ENCODE measurements at regions not wholly inside any gene's neighbourhood (a gene's known extent, or its start where the extent isn't known, plus 50 kb on each side); places are given as distances from the start of the nearest gene placed in this dataset.

DNA sequence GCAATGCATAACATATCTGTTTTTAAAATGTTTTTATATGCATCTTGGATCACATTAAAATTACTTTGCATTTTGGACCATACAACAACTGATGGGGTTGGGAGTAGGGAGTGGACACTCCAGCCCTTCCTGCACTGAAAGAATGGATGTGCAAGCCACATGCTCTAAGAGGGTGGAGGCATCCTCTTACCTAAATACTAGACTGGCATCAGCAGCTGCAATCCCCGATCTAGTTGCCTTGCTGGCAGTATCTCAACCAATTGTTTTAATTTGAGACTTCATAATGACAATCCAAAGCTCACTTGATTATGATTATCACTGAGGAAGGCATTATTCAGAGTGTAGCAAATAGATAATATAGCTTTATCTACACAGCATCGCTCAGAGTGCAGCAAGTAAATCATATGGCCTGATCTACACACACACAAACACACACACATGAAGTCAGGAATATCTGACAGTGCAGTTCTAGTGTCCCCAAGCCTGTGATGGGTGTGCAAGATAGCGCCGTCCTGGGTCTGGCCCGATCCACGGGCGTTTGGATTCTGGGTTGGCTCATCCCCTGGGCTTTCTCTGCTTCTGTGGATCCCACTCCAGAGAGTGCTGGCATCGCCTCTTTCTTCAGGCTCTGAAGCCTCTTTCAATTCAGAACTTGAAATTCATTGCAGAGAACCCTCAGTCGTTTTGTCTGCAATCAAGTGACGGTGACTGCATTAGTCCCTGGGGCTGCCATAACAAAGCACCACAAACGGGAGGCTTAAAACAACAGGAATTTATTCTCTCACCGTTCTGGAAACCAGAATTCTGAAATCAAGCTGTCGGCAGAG is 181.3 kb downstream of the ETS2 start:
- no peak for DNase-seq

DNA sequence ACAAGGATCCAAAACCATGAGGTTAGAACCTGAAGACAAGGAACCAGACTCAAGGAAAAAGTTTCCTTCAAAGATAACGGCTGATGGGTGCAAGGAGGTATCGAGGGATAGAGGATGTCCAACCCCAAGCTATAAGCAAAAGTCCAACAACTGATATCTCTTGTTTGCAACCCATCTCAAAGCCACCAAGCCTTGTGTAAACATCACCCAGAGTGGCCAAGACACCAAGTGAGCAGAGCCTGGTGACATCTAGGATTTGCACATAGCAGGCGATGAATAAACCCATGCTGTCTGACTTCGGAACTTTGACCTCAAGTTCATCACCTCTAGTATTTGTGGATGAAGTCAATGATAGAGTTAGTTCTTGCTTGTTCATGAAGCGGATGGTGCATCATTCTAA is 180.7 kb downstream of the ETS2 start:
- no peak for DNase-seq

DNA sequence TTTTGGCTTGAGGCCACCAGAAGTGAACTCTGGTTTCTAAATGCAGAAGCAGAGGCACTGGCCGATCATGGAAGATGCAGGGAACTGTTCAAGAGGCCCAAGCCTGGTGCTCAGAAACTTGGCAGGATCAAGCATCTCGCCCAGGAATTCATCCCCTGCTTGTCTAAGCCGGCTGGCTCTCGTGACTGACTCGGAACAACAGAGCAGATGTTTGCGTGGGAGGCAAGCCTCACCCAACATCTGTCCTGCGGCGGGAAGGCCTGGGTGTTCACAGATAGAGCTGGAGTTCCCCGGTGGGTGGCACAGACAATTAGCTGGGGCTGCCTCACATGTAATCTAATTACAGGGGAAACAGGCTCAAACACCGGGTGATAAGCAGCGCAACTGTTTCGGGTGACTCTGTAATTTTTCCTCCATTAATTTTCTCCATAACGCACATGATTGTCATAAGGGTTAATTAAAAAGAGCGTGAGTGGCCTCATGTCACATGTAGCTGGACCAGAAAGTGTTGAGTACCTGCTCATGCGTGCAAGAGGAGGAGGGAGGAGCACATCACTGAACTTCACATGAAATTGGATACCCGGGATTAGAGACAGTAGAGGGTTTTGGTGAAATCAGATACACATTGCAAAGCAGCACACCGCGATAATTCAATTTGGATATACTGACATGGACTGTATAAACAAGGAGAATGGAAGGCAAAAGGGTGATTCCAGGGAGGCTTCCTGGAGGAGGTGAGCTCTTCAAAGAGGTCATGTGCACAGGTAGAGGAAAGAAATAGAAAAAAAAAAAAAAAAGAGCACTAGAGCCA is 180.0 kb downstream of the ETS2 start:
- peak in 2 of 56 donors; percentile 11 to 23 for DNase-seq

DNA sequence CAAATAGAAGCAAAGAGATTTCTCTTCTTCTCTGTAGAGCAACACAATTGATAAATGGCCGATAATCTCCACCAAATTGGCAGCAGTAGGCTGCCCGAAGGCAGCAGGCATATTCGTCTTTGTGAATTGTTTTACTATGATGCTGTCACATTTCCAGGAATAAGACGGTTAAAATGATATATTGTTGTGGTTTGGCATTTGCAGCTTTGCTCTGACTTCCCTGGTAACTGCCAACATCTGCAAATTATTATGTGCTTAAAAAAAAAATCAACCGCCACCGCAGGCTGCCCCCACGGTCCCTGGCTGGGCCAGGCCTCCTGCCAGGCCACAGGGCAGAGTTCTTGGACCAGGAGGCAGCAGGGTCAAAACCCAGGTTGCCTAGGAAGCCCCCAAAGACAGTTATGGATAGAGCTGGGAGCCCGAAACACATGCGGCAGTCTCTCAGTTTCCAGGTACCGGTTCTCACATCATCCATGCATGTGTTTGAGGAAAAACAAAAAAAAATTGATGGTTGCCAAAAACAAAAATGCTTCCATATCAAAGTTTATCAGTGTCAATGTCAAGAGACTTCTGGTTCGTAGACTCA is 179.3 kb downstream of the ETS2 start:
- no peak for DNase-seq

DNA sequence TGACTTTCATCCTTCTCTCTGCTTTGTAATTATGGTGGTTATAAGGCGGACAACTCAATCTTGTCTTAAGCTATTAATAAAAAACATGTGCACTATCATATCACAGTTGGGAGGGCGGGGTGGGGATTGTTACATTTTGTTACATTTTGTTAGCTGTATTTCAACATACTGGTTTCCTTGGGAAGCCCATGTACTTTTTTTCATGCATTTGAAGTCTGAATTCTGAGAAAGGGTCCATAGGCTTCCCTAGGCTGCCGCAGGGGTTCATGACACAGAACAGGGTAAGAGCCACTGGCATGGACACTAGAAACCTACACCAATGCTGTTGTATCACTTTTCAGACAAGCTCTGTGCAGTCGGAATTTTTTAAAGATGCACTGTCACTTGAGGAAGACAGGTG is 178.8 kb downstream of the ETS2 start:
- no peak for DNase-seq

DNA sequence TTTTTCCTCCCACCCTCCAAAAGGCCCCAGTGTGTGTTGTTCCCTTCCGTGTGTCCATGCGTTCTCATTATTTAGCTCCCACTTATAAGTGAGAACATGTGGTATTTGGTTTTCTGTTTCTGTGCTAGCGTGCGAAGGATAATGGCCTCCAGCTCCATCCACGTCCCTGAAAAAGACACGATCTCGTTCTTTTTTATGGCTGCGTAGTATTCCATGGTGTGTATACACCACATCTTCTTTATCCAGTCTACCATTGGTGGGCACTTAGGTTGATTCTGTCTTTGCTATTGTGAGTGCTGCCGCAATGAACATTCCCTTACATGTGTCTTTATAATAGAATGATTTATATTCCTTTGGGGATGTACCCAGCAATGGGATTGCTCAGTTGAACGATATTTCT is 177.8 kb downstream of the ETS2 start:
- no peak for DNase-seq

DNA sequence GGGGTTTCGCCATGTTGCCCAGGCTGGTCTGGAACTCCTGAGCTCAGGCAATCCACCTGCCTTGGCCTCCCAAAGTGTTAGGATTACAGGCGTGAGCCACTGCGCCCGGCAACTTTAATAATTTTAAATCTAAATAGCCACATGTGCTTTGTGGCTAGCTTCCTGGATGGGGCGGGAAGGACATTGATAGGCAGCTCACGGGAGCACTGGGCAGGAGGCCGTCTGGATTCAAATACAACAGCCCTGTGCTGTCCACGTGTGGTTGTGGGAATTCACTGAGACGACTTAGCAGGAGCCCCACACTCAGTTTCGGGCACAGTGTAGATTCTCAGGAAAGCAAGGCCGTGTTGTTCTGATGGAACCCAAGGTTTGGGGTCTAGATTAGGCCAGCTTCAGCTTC is 177.1 kb downstream of the ETS2 start:
- DNase-seq: no peak

DNA sequence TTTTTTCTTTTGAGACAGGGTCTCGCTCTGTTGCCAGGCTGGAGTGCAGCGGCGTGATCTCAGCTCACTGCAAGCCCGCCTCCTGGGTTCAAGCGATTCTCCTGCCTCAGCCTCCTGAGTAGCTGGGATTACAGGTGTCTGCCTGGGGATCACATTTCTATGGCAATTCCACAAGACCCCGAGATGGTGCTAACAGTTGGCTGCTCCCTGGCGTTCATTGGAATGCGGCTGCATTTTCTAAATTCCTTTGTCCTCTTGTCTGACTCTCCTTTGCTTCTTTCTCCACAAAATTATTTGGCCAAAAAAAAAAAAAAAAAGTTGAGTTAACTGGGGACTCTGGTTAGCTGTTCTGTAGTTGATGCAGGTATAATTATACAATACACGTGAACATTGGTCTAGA is 176.4 kb downstream of the ETS2 start:
- DNase-seq: no peak

DNA sequence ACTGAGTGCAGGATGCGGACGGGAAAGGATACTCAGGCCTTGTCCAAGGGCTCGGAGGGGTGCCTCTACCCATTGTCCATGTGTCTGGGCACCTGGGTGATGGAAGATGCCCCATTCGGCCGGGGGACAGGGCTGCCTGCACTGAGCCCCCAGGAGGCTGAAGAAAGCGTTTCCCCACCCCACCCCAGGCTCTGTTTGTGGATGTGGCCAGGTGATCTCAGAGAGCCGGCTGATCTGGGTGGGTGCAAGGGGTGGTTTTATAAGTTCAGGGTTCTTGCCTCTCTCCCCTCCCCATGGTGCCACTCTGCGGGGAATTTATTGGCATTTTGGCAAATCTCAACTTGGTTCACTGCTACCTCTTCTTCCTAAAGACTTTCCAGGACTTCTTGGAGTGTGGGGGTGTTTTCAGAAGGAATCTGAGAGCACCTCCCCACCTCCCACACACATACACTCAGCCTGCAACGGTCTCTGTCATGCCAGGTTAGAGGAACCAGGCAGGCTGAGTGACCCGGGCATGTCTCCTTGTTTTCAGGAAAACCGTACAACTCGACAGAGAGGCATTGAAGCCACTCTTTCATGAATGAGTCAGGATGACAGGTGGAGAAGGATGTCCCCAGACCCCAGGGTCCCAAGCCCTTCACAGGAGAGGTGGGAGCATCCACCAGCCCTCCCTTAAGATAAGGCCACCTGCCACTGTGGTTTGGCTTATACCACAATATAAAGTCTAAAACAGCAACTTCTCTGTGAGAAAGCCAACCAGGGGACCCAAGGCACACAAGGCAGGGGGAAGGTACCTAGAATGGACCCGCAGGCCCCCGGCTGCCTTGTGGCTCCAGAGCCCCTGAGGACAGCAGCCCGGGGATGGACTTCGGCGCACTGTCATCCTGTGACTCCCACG is 174.9 kb downstream of the ETS2 start:
- DNase-seq: no peak

DNA sequence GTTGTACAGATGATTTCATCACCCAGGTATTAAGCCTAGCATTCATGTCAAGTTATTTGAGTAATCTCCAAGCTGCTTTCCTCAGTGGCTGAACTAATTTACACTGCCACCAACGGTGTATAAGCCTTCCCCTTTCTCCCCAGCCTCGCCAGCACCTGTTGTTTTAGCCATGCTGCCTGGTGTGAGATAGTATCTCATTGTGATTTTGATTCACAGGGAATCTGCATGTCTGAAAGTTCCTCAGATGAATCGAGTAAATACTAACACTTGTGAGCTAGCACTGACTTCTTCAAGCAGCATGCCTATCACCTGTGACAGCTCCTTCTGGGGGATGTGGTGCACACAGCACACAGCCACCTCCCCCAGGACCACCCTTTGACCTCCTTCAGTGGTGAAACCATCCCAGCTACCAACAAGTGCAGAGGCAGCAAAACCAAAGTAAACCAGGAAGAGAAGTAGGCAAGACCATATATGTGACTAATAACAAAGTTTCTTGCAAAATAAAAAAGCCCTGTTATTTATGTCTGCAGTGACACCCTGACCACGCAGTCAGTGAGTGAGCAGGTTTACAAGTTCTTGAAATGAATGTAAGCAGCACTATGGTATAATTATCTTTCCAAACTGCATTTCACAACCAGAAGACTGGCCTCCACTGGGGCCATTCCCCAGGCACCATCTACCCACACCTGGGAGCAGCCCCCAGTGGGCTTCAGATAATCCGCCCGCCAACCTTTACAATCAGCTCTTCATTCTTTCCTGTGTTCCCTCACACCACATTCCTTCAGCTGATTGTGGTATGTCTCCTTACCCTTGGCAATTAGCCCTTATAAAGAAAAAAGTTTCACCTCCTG is 173.8 kb downstream of the ETS2 start:
- no peak for DNase-seq

DNA sequence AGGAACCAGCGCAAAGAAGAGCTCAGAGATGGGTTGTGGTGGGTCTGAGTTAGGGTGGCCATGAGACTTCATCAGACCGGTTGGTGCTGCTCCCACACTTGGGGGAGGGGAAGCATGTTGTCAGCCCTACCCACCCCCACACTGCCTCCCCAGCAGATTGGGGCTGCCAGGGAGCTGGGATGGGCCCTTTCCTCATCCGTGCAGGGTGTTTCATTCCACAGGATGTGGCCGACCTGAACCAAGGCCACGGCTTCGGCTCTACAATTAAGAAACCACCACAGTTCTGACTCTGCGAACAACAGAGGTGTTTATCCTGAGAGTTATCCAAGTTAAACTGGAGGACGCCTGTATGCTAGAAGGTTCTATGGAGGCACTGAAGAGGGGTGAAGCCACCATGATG is 171.2 kb downstream of the ETS2 start:
- no peak for DNase-seq

DNA sequence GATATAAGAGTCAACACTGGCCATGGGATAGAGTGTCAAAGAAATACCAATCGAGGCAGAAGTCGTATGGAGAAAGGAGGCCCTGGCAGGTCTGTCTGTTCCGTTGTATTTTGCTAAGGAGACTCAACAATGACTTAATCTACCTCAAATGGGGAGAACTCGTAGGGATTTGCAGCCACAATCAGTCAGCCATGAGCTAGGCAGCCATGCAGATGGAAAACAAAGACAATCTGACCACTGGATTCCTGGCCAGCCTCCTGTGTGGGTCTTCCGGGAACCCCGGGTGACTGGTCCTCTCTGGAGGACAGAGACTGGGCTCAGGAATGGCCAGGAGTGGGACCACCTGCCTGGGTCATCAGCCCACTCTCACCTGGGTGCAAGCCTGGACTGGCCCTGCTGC is 167.8 kb downstream of the ETS2 start:
- DNase-seq: no peak

DNA sequence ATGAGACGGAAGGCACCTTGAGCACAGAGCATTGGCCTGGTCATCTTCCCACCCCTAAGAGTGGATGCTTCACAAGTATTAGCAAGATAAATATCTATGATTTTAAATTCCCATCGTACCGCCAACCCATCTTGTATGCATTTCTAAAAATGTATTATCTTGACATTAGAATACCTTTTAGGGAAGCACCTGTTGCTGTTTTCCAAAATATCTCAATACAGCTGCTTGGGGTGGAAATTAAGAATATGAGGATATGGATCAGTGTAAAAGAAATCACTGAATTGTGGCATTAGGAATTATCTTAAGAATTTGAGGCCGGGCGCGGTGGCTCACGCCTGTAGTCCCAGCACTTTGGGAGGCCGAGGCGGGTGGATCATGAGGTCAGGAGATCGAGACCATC is 166.3 kb downstream of the ETS2 start:
- no peak for DNase-seq

DNA sequence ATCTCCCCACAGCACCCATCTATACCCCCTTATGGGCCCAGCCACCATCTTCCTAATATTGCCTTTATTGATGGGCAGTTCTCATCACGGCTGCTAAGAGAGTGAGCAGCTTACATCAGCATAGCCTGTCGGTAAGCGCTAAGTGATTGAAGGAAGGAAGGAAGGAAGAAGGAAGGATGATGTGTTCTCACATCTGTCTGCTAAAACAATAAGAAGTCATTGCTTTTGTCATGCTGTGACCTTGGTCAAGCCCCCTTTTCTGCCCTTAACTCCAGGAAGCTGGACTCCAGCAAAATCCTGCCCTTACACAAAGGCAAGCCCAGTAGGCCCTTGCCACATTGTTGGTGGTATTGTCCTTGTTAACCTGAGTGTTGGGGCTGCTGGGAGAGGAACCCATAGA is 165.0 kb downstream of the ETS2 start:
- DNase-seq: no peak

DNA sequence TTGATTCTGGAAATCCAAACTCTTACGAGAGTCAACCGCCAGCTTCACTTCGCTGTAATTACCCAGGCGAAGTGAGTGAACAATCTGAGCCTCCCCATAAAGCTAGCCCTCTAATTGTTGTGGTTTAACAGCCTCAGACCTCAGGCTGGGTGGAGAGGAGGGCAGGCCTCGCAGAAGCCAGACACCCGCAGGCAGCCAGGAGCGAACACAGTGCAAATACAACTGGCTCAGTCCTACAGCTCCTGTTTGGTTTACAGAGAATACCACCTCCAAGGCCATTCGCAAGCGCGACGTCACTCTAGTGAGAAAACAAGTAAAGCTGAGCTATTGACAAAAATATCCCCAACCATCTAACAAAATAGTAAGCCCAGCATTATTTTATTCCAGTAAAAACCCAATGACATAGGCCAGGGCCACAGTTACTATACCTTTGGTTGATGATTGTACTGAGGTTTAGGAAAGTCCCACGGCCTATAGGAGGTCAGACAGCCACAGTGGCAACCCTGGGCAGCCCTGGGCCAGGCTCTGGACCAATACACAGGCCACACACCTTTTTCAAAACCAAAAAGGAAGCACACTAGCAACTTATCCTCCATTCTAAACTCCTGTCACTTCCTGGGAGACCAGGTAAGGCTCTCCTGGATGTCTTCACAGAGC is 163.3 kb downstream of the ETS2 start:
- DNase-seq: no peak

DNA sequence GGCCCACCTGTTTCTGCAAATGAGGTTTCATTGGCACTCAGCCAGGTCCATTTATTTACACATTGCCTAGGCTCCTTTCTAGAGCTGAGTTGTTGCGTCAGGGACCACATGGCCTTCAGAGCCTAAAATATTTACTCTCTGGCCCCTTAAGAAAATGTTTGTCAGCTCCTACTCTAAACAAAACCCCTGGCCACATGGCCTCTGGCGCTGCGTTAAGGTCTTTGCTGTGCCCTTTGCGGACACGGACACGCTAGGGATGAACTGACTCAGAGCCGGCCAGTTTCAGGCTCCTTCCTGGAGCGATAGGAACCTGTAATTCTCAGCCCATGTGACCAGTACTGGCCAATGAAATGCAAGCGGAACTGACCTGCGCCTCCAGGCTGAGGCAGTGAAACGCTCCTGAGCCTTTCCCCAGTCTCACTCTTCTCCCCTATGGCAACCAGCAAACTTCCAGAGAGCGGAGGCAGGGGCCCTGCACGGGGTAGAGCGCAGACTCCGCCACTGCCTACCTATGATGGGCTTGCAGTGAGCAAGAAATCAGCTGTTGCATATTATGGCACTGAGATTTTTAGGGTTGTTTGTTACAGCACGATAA is 160.3 kb downstream of the ETS2 start:
- DNase-seq: peak in 1 of 56 donors; percentile 11

DNA sequence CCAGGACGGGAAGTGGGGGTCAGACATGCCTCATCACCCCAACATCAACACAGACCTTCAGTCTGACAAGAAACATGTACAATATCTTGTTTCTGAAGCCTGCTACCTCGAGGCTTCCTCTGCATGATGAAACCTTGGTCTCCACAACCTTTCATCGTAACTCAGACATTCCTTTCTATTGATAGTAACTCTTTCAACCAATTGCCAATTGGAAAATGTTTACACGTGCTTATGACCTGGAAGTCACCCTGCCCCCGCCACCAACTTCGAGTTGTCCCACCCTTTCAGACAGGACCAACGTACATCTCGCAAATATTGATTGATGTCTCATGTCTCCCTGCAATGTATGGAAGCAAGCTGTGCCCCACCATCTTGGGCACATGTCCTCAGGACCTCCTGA is 159.5 kb downstream of the ETS2 start:
- no peak for DNase-seq

DNA sequence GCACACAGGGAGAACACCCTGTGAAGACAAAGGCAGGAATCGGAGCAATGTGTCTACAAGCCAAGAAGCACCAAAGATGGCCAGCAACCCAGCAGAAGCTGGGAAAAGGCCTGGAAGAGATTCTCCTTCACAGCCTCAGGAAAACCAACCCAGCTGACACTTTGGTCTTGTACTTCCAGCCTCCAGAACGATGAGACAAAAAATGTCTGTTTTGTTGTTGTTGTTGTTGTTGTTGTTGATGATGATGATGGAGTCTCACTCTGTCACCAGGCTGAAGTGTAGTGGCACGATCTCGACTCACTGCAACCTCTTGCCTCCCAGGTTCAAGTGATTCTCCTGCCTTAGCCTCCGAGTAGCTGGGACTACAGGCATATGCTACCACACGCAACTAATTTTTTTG is 157.3 kb downstream of the ETS2 start:
- DNase-seq: no peak

DNA sequence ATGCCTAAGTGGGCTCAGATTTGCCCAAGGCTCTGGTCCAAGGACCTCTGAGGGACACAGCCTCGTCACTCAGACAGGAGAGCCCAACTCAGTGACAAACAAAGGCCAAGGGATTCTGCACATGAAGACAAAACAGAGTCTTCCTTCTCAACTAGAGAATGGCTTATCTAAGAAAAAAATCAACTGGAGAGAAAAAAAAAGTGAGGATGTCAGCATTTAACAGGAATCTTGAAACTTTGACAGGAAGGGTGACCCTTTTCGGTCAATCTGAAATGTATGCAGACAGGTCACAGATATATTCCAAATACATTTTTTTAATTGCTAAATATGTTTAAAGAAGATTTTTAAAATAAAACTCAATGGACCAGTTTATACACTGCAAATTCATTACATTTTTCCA is 154.5 kb downstream of the ETS2 start:
- DNase-seq: no peak

DNA sequence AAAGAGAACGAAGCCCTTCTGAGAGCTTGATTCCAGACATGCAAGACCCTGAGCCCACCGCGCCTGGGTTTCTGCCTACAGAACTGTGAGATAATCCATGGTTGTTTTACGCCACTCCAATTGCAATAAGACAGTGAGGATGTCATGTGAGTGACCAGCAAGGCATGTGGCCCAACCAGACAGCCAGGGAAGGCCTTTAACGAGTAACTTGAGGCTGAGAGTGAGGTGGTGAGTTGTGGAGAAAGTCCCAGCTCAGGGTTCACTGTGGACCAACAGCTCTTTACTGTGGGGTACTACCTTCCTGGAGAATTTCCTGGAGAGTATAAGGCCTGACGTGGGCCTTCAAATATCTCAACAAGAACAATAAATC is 153.9 kb downstream of the ETS2 start:
- DNase-seq: no peak
